DOHH2 (cell line): ENCODE measurements at regions not wholly inside any gene's neighbourhood (a gene's known extent, or its start where the extent isn't known, plus 50 kb on each side); places are given as distances from the start of the nearest gene placed in this dataset.
"Not testable (repeated sequence)": the region's sequence is repeated elsewhere in the genome, so short reads cannot be mapped to it uniquely, and the experiment has no call there.

Source experiments
- H3F3A ChIP-seq: fragments of 200-600 bp; sonication (generic), shearing (Covaris generic); 2 replicates; pipeline ENCODE4 v1.6.0; 2016; ENCODE audit warnings: antibody characterized with exemption, mild to moderate bottlenecking; ENCODE audit not compliant: control insufficient read depth, insufficient read depth
- H3K27ac ChIP-seq: fragments of 200-600 bp; sonication (generic); 2 replicates; pipeline ENCODE4 v1.5.1; 2014; ENCODE audit warnings: low read depth, mild to moderate bottlenecking, low read length, moderate library complexity
- H3K27me3 ChIP-seq: fragments of 200-600 bp; sonication (generic); 2 replicates; pipeline ENCODE4 v1.6.1; 2014; ENCODE audit warnings: mild to moderate bottlenecking, low read length, mixed read lengths; ENCODE audit not compliant: control insufficient read depth
- H3K36me3 ChIP-seq: fragments of 200-600 bp; sonication (generic); 2 replicates; pipeline ENCODE4 v1.6.1; 2014; ENCODE audit warnings: mild to moderate bottlenecking, low read length, moderate library complexity, mixed read lengths; ENCODE audit not compliant: control insufficient read depth
- H3K4me1 ChIP-seq: fragments of 200-600 bp; sonication (generic); 2 replicates; pipeline ENCODE4 v1.6.1; 2014; ENCODE audit warnings: mild to moderate bottlenecking, low read length, mixed read lengths; ENCODE audit not compliant: control insufficient read depth
- H3K4me2 ChIP-seq: fragments of 200-600 bp; sonication (generic); 2 replicates; pipeline ENCODE4 v1.6.0; 2014; ENCODE audit warnings: mild to moderate bottlenecking, low read length, moderate library complexity
- H3K4me3 ChIP-seq: fragments of 200-600 bp; sonication (generic); 2 replicates; pipeline ENCODE4 v1.5.1; 2014; ENCODE audit warnings: mild to moderate bottlenecking, low read length, mixed read lengths
- H3K79me2 ChIP-seq: fragments of 200-600 bp; sonication (generic); 2 replicates; pipeline ENCODE4 v1.6.1; 2014; ENCODE audit warnings: mild to moderate bottlenecking, low read length, mixed read lengths; ENCODE audit not compliant: control insufficient read depth
- H3K9me2 ChIP-seq: fragments of 200-600 bp; sonication (generic); replicated peaks from 2 replicates; pipeline ENCODE4 v1.6.1; 2014; ENCODE audit warnings: mild to moderate bottlenecking, low read length, mixed read lengths; ENCODE audit not compliant: control insufficient read depth
- H3K9me3 ChIP-seq: fragments of 200-600 bp; sonication (generic); 2 replicates; pipeline ENCODE4 v1.6.1; 2014; ENCODE audit warnings: antibody characterized with exemption, low read length, mixed read lengths; ENCODE audit not compliant: control insufficient read depth, insufficient read depth
- H4K20me1 ChIP-seq: fragments of 200-600 bp; sonication (generic); 2 replicates; pipeline ENCODE4 v1.6.0; 2014; ENCODE audit warnings: low read depth, mild to moderate bottlenecking, antibody characterized with exemption, low read length, moderate library complexity; ENCODE audit not compliant: control insufficient read depth, insufficient read depth
- EZH2phosphoT487 ChIP-seq: fragments of 200-600 bp; sonication (generic); IDR thresholded peaks from 2 replicates; pipeline ENCODE4 v1.6.1; 2017; ENCODE audit warnings: borderline replicate concordance, mild to moderate bottlenecking, antibody characterized with exemption, low read length, moderate library complexity, mixed read lengths
- TF ChIP-seq, protein P1 (sequence below): fragments of 200-600 bp; sonication (generic); IDR thresholded peaks from one replicate; pipeline ENCODE4 v1.5.1; 2014; ENCODE audit warnings: antibody characterized with exemption, mild to moderate bottlenecking, low read depth, low read length; ENCODE audit not compliant: poor library complexity, severe bottlenecking

DNA sequence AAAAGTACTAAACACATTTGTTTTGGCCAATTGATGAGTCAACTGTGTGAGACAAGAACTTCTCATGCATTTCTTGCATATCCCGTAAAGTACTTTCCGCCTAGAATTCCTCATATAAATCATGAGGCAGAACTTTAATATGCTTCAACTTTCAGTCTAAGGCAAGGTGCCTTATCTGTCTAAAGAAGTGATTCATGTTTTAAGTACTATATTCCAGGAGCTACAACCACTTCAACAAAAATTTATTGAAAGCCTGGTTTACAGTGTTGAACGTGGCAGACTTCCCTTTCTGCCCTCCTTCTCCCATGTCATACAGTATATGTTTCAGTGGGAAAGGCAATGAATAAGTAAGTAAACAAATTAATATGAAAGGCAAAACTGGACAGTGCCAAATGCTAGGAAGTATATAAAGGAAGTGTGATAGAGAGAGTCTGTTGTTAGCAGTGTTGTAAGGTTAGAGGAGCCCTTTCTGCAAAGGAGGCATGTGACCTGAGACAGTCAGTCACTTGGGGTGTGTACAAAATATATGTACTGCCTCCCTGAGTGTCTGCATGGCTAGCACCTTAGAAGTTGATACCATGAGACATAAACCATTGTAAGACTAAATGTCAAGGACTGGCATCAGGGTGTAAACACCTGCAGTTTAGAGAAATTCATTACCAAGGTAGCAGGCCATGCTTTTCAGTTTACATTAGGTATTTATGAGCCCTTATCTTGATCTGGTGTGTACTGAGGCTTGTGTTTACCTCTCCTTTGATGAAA is 362.2 kb downstream of the SRGAP2C start:
- 0 out of 2 replicates have a peak overlapping the region, but pooled peaks have one; percentile 4 for H3K27ac ChIP-seq
- H3K4me3 ChIP-seq: no peak overlapping the region
- peaks cover 16% of the 10 kb centered on the region for H3F3A ChIP-seq
- TF ChIP-seq, protein P1, sequence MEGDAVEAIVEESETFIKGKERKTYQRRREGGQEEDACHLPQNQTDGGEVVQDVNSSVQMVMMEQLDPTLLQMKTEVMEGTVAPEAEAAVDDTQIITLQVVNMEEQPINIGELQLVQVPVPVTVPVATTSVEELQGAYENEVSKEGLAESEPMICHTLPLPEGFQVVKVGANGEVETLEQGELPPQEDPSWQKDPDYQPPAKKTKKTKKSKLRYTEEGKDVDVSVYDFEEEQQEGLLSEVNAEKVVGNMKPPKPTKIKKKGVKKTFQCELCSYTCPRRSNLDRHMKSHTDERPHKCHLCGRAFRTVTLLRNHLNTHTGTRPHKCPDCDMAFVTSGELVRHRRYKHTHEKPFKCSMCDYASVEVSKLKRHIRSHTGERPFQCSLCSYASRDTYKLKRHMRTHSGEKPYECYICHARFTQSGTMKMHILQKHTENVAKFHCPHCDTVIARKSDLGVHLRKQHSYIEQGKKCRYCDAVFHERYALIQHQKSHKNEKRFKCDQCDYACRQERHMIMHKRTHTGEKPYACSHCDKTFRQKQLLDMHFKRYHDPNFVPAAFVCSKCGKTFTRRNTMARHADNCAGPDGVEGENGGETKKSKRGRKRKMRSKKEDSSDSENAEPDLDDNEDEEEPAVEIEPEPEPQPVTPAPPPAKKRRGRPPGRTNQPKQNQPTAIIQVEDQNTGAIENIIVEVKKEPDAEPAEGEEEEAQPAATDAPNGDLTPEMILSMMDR: no peak
- TF ChIP-seq EZH2phosphoT487: no peak
- H3K27me3 ChIP-seq: no peaks in the 10 kb centered on the region
- no peak overlapping the region for H3K4me2 ChIP-seq
- no peaks in the 10 kb centered on the region for H3K9me2 ChIP-seq
- peaks cover 81% of the 10 kb centered on the region for H3K4me1 ChIP-seq
- 0 out of 2 replicates have a peak, but pooled peaks cover 3% of the 10 kb centered on the region for H3K36me3 ChIP-seq
- H3K79me2 ChIP-seq: peaks cover 26% of the 10 kb centered on the region
- H4K20me1 ChIP-seq: no peaks in the 10 kb centered on the region
- no peaks in the 10 kb centered on the region for H3K9me3 ChIP-seq

DNA sequence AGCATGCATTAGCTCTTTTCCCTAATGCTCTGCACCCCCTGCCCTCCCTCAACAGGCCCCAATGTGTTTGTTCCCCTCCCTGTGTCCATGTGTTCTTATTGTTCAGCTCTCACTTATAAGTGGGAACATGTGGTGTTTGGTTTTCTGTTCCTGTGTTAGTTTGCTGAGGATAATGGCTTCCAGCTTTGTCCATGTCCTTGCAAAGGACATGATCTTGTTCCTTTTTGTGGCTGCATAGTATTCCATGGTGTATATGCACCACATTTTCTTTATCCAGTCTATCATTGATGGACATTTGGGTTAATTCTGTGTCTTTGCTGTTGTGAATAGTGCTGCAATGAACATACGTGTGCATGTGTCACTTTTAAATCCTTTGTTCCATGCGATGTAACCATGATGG is 363.0 kb downstream of the SRGAP2C start:
- H3K27me3 ChIP-seq, H3K36me3 ChIP-seq, H3K4me3 ChIP-seq, H3K9me3 ChIP-seq, H3K4me2 ChIP-seq, H3K9me2 ChIP-seq, H4K20me1 ChIP-seq, H3K27ac ChIP-seq: not testable (repeated sequence)
- Histone ChIP-seq H3F3A (peaks cover 15% of the 10 kb centered on the region), H3K4me1 (peaks cover 81% of the 10 kb centered on the region), H3K79me2 (peaks cover 31% of the 10 kb centered on the region)

DNA sequence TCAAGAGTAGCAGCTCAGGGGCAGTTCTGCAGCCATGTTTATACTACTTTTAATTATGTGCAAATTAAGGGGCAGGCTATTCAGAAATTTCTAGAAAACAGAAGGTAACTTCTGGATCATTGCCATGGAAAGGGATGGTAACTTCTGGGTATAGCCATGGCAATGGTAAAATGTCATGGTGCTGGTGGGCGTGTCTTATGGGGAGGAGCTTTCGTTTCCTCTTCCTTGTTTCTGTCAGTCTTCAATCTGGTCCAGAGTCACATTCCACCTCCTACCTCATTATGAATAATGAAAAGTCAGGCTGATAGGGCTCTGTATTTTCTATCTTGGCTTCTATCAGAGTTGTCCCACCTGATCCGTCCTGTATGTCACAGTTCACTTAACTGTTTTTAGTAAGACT is 366.0 kb downstream of the SRGAP2C start:
- not testable (repeated sequence) for H3K9me3 ChIP-seq, H4K20me1 ChIP-seq, H3K36me3 ChIP-seq, H3K27me3 ChIP-seq, H3K9me2 ChIP-seq
- Histone ChIP-seq H3K4me2 (peak overlapping the region; percentile 69), H3K4me3 (peak overlapping the region; percentile 44), H3K27ac (peak overlapping the region; percentile 91), H3F3A (peaks cover 11% of the 10 kb centered on the region), H3K4me1 (peaks cover 88% of the 10 kb centered on the region), H3K79me2 (peaks cover 40% of the 10 kb centered on the region)

DNA sequence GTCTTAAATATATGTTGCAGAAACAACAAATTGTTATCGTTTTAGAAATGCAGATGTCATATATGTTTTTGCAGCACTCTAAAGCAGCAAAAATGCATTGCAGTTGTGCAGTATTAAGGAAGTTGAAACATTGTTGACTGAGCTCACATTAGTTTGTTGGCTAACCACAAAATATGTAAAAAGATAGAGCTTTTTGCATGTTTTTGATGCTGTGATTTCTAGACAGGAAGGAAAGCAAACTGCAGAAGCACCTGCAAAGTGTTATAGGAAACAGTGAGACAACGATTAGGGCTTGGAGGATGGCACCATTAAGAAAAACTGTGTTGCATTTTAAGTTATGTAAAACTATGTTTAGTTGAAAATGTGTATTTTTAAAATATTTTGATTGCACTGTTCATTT is 366.7 kb downstream of the SRGAP2C start:
- not testable (repeated sequence) for H3K9me2 ChIP-seq, H3K27me3 ChIP-seq, H3K9me3 ChIP-seq, H3K36me3 ChIP-seq, H4K20me1 ChIP-seq
- Histone ChIP-seq H3K27ac (peak overlapping the region; percentile 91), H3K4me1 (peaks cover 93% of the 10 kb centered on the region), H3K79me2 (peaks cover 40% of the 10 kb centered on the region), H3F3A (peaks cover 11% of the 10 kb centered on the region), H3K4me3 (peak overlapping the region; percentile 55), H3K4me2 (peak overlapping the region; percentile 69)

DNA sequence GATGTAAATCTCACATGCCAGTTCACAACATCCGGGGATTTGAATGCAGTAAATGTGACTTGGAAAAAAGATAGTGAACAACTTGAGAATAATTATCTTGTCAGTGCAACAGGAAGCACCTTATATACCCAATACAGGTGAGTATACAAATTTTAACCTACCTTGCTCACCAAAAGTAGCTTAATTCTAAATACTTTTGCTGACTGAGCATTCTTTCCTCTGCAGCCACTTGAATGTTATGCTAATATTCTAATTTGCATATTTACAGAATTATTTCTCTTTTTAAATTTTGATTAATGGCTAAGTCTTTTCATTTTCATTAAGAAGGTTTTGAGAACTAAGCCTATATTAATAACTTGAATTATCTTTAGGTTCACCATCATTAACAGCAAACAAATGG is 371.8 kb downstream of the SRGAP2C start:
- not testable (repeated sequence) for H3K4me3 ChIP-seq, H3K27me3 ChIP-seq
- H3K4me1 ChIP-seq: peaks cover 66% of the 10 kb centered on the region

DNA sequence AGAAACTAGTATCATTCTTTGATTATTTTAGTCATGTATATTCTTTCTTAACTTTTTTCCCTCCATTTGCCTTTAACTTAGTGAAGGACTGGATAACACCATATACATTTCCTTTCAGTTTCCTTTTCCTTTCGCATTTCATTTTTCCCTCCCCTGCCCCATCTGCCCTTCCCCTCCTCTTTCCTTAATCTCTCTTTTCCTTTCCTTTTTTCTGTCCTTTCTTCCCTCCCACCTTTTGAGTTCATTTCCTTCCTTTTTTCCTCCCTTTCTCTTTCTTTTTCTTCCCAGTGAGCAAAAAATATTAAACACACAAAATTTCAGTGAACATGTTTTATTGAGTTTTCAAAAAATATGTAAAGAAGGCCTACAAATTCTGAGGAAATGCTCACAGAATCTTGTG is 373.3 kb downstream of the SRGAP2C start:
- H3K4me3 ChIP-seq, H3K9me3 ChIP-seq, H3K27ac ChIP-seq, H3K27me3 ChIP-seq, H3K4me2 ChIP-seq, H3K9me2 ChIP-seq, H3K79me2 ChIP-seq, H4K20me1 ChIP-seq, H3K36me3 ChIP-seq, H3F3A ChIP-seq: not testable (repeated sequence)
- peaks cover 51% of the 10 kb centered on the region for H3K4me1 ChIP-seq

More for the DNA sequence above, 371.8 kb downstream of the SRGAP2C start:
- not testable (repeated sequence) for H4K20me1 ChIP-seq, H3K27ac ChIP-seq, H3K36me3 ChIP-seq, H3F3A ChIP-seq, H3K9me2 ChIP-seq, H3K9me3 ChIP-seq, H3K4me2 ChIP-seq
- H3K79me2 ChIP-seq: peaks cover 16% of the 10 kb centered on the region
